Activated naive CD4-positive, alpha-beta T cell treated with anti-CD3 and anti-CD28 coated beads, Interleukin-2, amount 10 ng/mL, durations not matched to agents 7 days and 5 days (primary cell): ENCODE measurements at regions not wholly inside any gene's neighbourhood (a gene's known extent, or its start where the extent isn't known, plus 50 kb on each side); places are given as distances from the start of the nearest gene placed in this dataset.

Source experiments
- CTCF ChIA-PET: fragments of 350-600 bp; sonication (Branson Sonifier 250); formaldehyde crosslinking; loops from one replicate; lab custom pipeline; 2021; ENCODE audit warnings: antibody characterized with exemption; lab: Charles Lee
- DNase-seq: peaks from one replicate; pipeline ENCODE4 v3.0.0-alpha.2; 2020
- H3K27ac Mint-ChIP-seq: one replicate; pipeline ENCODE4 v1.8.0; 2021; ENCODE audit warnings: mild to moderate bottlenecking, moderate library complexity, mixed read lengths
- H3K27me3 Mint-ChIP-seq: one replicate; pipeline ENCODE4 v1.8.0; 2021; ENCODE audit warnings: mild to moderate bottlenecking, mixed read lengths
- H3K36me3 Mint-ChIP-seq: one replicate; pipeline ENCODE4 v1.8.0; 2021; ENCODE audit warnings: mixed read lengths
- H3K4me1 Mint-ChIP-seq: one replicate; pipeline ENCODE4 v1.8.0; 2021; ENCODE audit warnings: mixed read lengths
- H3K4me3 Mint-ChIP-seq: one replicate; pipeline ENCODE4 v1.8.0; 2021; ENCODE audit warnings: mild to moderate bottlenecking, moderate library complexity, mixed read lengths
- H3K9me3 Mint-ChIP-seq: one replicate; pipeline ENCODE4 v1.8.0; 2021; ENCODE audit warnings: mixed read lengths

GRCh38 chr3:106206613-106207012, 337.8 kb upstream of the CBLB start:
- peaks cover 12% of the 10 kb centered on the region for H3K9me3 Mint-ChIP-seq

GRCh38 chr3:106208251-106208650, 339.4 kb upstream of the CBLB start:
- H3K4me3 Mint-ChIP-seq = no peak overlapping the region
- DNase-seq = no peak
- H3K9me3 Mint-ChIP-seq = peaks cover 12% of the 10 kb centered on the region
- no peak overlapping the region for H3K27ac Mint-ChIP-seq
- H3K27me3 Mint-ChIP-seq = no peaks in the 10 kb centered on the region
- CTCF ChIA-PET = interaction anchor here (1.2 kb wide), 1 partner anchor 124 kb away, joined by 5 read pairs; no protein-coding TSS in a partner anchor
- peaks cover 56% of the 10 kb centered on the region for H3K4me1 Mint-ChIP-seq
- H3K36me3 Mint-ChIP-seq = peaks cover 23% of the 10 kb centered on the region

More at GRCh38 chr3:106206613-106207012, 337.8 kb upstream of the CBLB start:
- peaks cover 23% of the 10 kb centered on the region for H3K36me3 Mint-ChIP-seq
- DNase-seq = no peak
- H3K27ac Mint-ChIP-seq = peak overlapping the region; percentile 89
- no peaks in the 10 kb centered on the region for H3K27me3 Mint-ChIP-seq
- peaks cover 53% of the 10 kb centered on the region for H3K4me1 Mint-ChIP-seq
- CTCF ChIA-PET = interaction anchor here (1.0 to 1.1 kb wide), 2 partner anchors 8 to 24 kb away, joined by 3 to 4 read pairs; no protein-coding TSS in a partner anchor
- peak overlapping the region; percentile 33 for H3K4me3 Mint-ChIP-seq

- Mint-ChIP-seq H3K9me3 (peaks cover 11% of the 10 kb centered on the region), H3K36me3 (peaks cover 23% of the 10 kb centered on the region), H3K27me3 (no peaks in the 10 kb centered on the region), H3K4me3 (no peak overlapping the region), H3K4me1 (peaks cover 59% of the 10 kb centered on the region), H3K27ac (no peak overlapping the region)
- CTCF ChIA-PET = interaction anchor here (1.0 kb wide), 1 partner anchor 30 kb away, joined by 3 read pairs; no protein-coding TSS in a partner anchor
- peak; percentile 27 for DNase-seq
Measured at GRCh38 chr3:106208967-106209366, 340.2 kb upstream of the CBLB start.

GRCh38 chr3:106209482-106209881, 340.7 kb upstream of the CBLB start:
- Mint-ChIP-seq H3K4me3 (no peak overlapping the region), H3K27ac (no peak overlapping the region), H3K27me3 (no peaks in the 10 kb centered on the region), H3K4me1 (peaks cover 58% of the 10 kb centered on the region), H3K9me3 (peaks cover 9% of the 10 kb centered on the region), H3K36me3 (peaks cover 21% of the 10 kb centered on the region)
- DNase-seq = no peak
- CTCF ChIA-PET = interaction anchor here (1.0 kb wide), 1 partner anchor 31 kb away, joined by 3 read pairs; no protein-coding TSS in a partner anchor

GRCh38 chr3:106210923-106211322, 342.1 kb upstream of the CBLB start:
- no peaks in the 10 kb centered on the region for H3K27me3 Mint-ChIP-seq
- CTCF ChIA-PET = interaction anchor here (0.6 kb wide), 1 partner anchor 48 kb away, joined by 3 read pairs; no protein-coding TSS in a partner anchor
- peaks cover 60% of the 10 kb centered on the region for H3K4me1 Mint-ChIP-seq
- peaks cover 13% of the 10 kb centered on the region for H3K9me3 Mint-ChIP-seq
- H3K36me3 Mint-ChIP-seq = peaks cover 23% of the 10 kb centered on the region
- no peak overlapping the region for H3K4me3 Mint-ChIP-seq
- DNase-seq = no peak
- no peak overlapping the region for H3K27ac Mint-ChIP-seq

GRCh38 chr3:106212665-106213222, 343.9 kb upstream of the CBLB start:
- Mint-ChIP-seq H3K4me3 (no peak overlapping the region), H3K4me1 (peaks cover 43% of the 10 kb centered on the region), H3K9me3 (peaks cover 19% of the 10 kb centered on the region), H3K27ac (no peak overlapping the region), H3K27me3 (no peaks in the 10 kb centered on the region), H3K36me3 (peaks cover 20% of the 10 kb centered on the region)
- no peak for DNase-seq
- CTCF ChIA-PET = interaction anchor here (1.0 kb wide), 1 partner anchor 11 kb away, joined by 3 read pairs; no protein-coding TSS in a partner anchor

GRCh38 chr3:106213954-106214353, 345.1 kb upstream of the CBLB start:
- CTCF ChIA-PET = interaction anchor here (1.0 kb wide), 1 partner anchor 8 kb away, joined by 4 read pairs; no protein-coding TSS in a partner anchor
- H3K4me1 Mint-ChIP-seq = peaks cover 36% of the 10 kb centered on the region

GRCh38 chr3:106214641-106215040, 345.8 kb upstream of the CBLB start:
- Mint-ChIP-seq H3K4me1 (peaks cover 31% of the 10 kb centered on the region), H3K4me3 (no peak overlapping the region), H3K27ac (no peak overlapping the region), H3K9me3 (peaks cover 27% of the 10 kb centered on the region), H3K36me3 (peaks cover 22% of the 10 kb centered on the region), H3K27me3 (no peaks in the 10 kb centered on the region)
- CTCF ChIA-PET = interaction anchor here (1.0 kb wide), 1 partner anchor 9 kb away, joined by 4 read pairs; no protein-coding TSS in a partner anchor
- no peak for DNase-seq

More at GRCh38 chr3:106213954-106214353, 345.1 kb upstream of the CBLB start:
- Mint-ChIP-seq H3K9me3 (peaks cover 25% of the 10 kb centered on the region), H3K36me3 (peaks cover 22% of the 10 kb centered on the region), H3K27me3 (no peaks in the 10 kb centered on the region), H3K27ac (no peak overlapping the region), H3K4me3 (no peak overlapping the region)
- no peak for DNase-seq

GRCh38 chr3:106215047-106215446, 346.2 kb upstream of the CBLB start:
- no peak overlapping the region for H3K27ac Mint-ChIP-seq
- DNase-seq = no peak
- H3K4me3 Mint-ChIP-seq = no peak overlapping the region
- peaks cover 31% of the 10 kb centered on the region for H3K4me1 Mint-ChIP-seq
- no peaks in the 10 kb centered on the region for H3K27me3 Mint-ChIP-seq
- H3K36me3 Mint-ChIP-seq = peaks cover 25% of the 10 kb centered on the region
- CTCF ChIA-PET = no interaction called here
- peaks cover 30% of the 10 kb centered on the region for H3K9me3 Mint-ChIP-seq

- no peaks in the 10 kb centered on the region for H3K27me3 Mint-ChIP-seq
- CTCF ChIA-PET = no interaction called here
Measured at GRCh38 chr3:106217745-106218144, 348.9 kb upstream of the CBLB start.

GRCh38 chr3:106227068-106227467, 358.3 kb upstream of the CBLB start:
- H3K4me3 Mint-ChIP-seq = no peak overlapping the region
- no peaks in the 10 kb centered on the region for H3K27me3 Mint-ChIP-seq
- H3K9me3 Mint-ChIP-seq = peaks cover 50% of the 10 kb centered on the region
- peaks cover 60% of the 10 kb centered on the region for H3K36me3 Mint-ChIP-seq
- peaks cover 52% of the 10 kb centered on the region for H3K4me1 Mint-ChIP-seq
- CTCF ChIA-PET = no interaction called here
- no peak for DNase-seq
- no peak overlapping the region for H3K27ac Mint-ChIP-seq

More at GRCh38 chr3:106217745-106218144, 348.9 kb upstream of the CBLB start:
- no peak overlapping the region for H3K4me3 Mint-ChIP-seq
- peaks cover 56% of the 10 kb centered on the region for H3K9me3 Mint-ChIP-seq
- H3K4me1 Mint-ChIP-seq = peaks cover 27% of the 10 kb centered on the region
- no peak for DNase-seq
- no peak overlapping the region for H3K27ac Mint-ChIP-seq
- H3K36me3 Mint-ChIP-seq = peaks cover 47% of the 10 kb centered on the region

- no peak overlapping the region for H3K4me3 Mint-ChIP-seq
Measured at GRCh38 chr3:106228271-106228670, 359.5 kb upstream of the CBLB start.

GRCh38 chr3:106229495-106230278, 360.9 kb upstream of the CBLB start:
- Mint-ChIP-seq H3K4me1 (peaks cover 66% of the 10 kb centered on the region), H3K4me3 (no peak overlapping the region), H3K27me3 (no peaks in the 10 kb centered on the region), H3K36me3 (peaks cover 58% of the 10 kb centered on the region), H3K27ac (peak overlapping the region; percentile 71), H3K9me3 (peaks cover 43% of the 10 kb centered on the region)
- DNase-seq = no peak
- CTCF ChIA-PET = interaction anchor here (0.9 kb wide), 1 partner anchor 24 kb away, joined by 3 read pairs; no protein-coding TSS in a partner anchor

More at GRCh38 chr3:106228271-106228670, 359.5 kb upstream of the CBLB start:
- peak; percentile 46 for DNase-seq
- Mint-ChIP-seq H3K36me3 (peaks cover 61% of the 10 kb centered on the region), H3K9me3 (peaks cover 46% of the 10 kb centered on the region), H3K27ac (peak overlapping the region; percentile 83), H3K4me1 (peaks cover 62% of the 10 kb centered on the region), H3K27me3 (no peaks in the 10 kb centered on the region)
- CTCF ChIA-PET = no interaction called here

- DNase-seq = no peak
- Mint-ChIP-seq H3K9me3 (peaks cover 46% of the 10 kb centered on the region), H3K27me3 (no peaks in the 10 kb centered on the region), H3K4me3 (peak overlapping the region; percentile 5), H3K36me3 (peaks cover 55% of the 10 kb centered on the region), H3K27ac (peak overlapping the region; percentile 95), H3K4me1 (peaks cover 66% of the 10 kb centered on the region)
- CTCF ChIA-PET = no interaction called here
Measured at GRCh38 chr3:106231086-106231485, 362.3 kb upstream of the CBLB start.
